ENCODE measurements at regions not wholly inside any gene's neighbourhood (a gene's known extent, or its start where the extent isn't known, plus 50 kb on each side); places are given as distances from the start of the nearest gene placed in this dataset.
"Not testable (repeated sequence)": the region's sequence is repeated elsewhere in the genome, so short reads cannot be mapped to it uniquely, and the experiment has no call there.

DNA sequence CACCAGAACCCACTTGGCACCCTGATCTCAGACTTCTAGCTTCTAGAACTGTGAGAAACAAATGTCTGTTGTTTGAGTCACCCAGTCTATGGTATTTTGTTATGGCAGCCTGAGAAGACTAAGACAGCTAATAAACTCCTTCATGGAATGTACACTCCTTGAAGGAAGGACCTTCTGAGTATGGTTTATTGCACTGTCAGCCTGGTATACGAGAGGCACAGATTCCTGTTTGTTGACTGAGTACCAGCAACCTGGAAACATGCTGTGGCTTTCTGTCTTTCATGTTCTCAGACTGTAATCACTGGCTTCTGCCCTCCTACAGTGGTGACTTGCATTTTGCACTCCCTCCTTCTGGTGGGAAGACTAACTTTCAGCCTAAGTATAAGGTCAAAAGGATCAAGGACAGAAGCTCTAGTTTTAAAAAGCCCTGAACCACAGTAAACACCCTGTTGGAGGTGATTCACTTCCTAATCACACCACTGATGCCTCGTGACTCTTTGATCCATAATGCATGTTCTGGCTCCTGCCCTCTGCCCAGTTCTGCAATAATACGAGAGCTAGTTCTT lies 319.0 kb upstream of the NPSR1 start:
- H3K27ac Mint-ChIP-seq = no peak overlapping the region
- no peaks in the 10 kb centered on the region for H3K36me3 Mint-ChIP-seq
- H3K4me3 Mint-ChIP-seq = no peak overlapping the region
- peaks cover 12% of the 10 kb centered on the region for H3K9me3 Mint-ChIP-seq
- no peaks in the 10 kb centered on the region for H3K4me1 Mint-ChIP-seq
- H3K27me3 Mint-ChIP-seq = no peaks in the 10 kb centered on the region

DNA sequence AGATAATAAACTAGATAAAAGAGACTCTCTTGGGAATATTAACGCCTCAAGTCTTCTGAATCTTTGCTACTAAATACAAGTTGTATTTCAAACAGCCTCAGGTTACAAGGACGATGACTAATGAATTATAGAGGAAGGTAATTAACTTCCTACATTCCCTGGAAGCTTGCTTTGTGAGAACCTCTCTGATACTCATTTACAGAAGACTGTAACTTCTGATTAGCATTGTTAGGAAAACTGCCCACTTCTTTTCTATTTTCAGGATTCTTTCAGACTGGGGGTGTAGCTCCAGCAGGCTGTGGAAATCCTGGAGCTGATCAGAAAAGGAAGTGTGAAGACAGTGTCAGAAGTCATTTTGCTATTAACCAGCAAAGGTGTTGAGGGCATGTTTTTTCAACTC lies 316.7 kb upstream of the NPSR1 start:
- no peaks in the 10 kb centered on the region for H3K4me1 Mint-ChIP-seq
- no peaks in the 10 kb centered on the region for H3K36me3 Mint-ChIP-seq
- no peak overlapping the region for H3K27ac Mint-ChIP-seq
- H3K9me3 Mint-ChIP-seq = peaks cover 6% of the 10 kb centered on the region
- no peaks in the 10 kb centered on the region for H3K27me3 Mint-ChIP-seq
- H3K4me3 Mint-ChIP-seq = no peak overlapping the region

DNA sequence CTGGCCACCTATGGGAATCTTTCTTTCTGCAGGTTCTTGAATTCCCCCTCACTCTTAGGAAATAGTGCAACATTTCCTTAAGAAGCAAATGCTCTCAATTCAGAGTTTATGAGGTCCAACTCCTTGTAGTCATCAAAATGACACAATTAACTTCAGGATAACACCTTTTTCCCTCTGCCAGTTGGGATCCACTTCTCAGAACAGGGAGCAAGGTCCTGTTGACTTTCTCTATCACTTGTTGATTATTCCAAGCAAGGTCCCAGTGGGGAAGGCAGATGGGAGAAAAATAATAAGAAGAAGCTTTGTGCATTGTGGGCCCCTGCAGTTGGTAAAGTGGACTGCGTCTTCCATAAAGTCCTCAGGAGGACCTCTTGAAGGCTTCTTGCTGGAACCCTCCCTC lies 315.6 kb upstream of the NPSR1 start:
- Mint-ChIP-seq H3K27ac (no peak overlapping the region), H3K4me1 (no peaks in the 10 kb centered on the region), H3K36me3 (no peaks in the 10 kb centered on the region), H3K9me3 (peaks cover 6% of the 10 kb centered on the region), H3K27me3 (no peaks in the 10 kb centered on the region), H3K4me3 (no peak overlapping the region)

DNA sequence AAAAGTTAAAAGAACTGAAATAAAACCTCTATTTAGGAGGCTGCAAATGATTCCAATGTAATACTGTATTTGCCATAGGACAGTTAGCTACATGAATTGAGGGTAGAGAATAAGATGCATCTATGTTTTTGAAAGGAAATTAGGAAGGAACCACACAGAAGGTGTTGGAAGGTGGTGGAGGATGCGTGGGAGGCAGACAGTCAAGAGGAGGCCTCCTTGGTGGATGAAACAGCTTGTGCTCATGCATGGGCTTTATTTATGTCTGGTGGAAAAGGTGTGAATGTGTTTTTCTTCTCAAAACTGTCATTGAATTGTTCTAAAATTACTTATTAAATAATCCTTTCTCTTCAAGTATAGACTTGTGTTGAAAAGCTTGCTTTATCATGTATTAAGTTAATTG lies 314.4 kb upstream of the NPSR1 start:
- Mint-ChIP-seq H3K9me3 (no peaks in the 10 kb centered on the region), H3K4me3 (no peak overlapping the region), H3K36me3 (no peaks in the 10 kb centered on the region), H3K27ac (no peak overlapping the region), H3K27me3 (no peaks in the 10 kb centered on the region), H3K4me1 (no peaks in the 10 kb centered on the region)

DNA sequence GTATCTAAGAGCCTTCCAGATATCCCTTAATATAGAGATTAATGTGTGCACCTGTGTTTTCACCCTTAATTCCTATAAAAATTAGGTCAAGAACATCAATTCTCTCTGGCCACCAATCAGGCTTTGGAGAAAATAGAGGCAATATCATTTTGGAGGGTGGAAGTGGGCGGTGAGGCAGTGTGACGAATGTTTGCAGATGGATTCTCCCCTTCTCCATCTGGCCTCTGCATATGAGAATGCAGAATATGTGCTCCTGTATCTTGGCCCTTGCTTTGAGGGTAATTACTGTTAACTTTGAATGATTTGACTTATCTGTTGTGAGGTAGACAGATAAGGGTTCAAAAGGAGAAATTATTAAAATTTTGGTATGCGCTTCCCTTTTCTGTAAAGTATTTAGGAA lies 304.0 kb upstream of the NPSR1 start:
- Mint-ChIP-seq H3K27me3 (no peaks in the 10 kb centered on the region), H3K4me1 (no peaks in the 10 kb centered on the region), H3K4me3 (no peak overlapping the region), H3K27ac (no peak overlapping the region), H3K36me3 (no peaks in the 10 kb centered on the region), H3K9me3 (no peaks in the 10 kb centered on the region)

DNA sequence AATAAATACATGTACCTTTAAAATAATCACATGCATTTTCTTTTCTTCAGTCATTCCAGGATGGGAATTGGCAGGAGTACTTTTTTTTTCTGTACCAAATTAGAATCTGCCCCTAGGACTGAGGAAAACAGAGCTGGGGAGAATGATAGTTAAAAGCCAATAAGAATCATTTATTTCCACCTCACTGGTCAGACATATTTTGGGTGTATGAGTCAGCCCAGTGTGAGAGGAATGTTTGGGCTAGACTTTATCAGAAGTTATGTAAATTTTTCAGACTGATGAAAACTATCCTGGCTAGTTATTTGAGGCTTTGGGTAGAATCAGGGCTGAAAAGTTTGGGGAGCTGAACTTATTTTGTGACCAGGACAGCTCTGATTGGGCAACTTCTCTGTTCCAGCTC lies 303.1 kb upstream of the NPSR1 start:
- Mint-ChIP-seq H3K4me1 (no peaks in the 10 kb centered on the region), H3K27ac (no peak overlapping the region), H3K9me3 (no peaks in the 10 kb centered on the region), H3K27me3 (no peaks in the 10 kb centered on the region), H3K4me3 (no peak overlapping the region), H3K36me3 (no peaks in the 10 kb centered on the region)

DNA sequence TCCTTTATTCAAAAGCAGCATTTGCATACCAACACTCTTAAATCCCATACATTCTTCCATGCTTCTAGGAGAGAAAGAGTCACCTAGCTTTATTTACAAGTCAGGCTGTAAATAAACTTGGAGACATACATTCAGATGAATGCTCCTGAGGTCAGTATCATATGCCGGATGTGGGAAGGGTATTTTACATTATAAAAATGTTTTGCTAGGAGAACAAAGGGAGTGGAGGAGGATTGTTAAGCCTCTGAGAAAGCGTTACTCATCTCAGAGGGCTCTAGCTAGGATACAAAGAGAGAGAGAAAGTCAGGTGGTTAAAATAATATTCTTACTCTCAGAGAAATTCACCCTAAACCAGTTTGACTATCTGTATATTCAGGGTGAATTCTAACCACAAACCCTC lies 300.9 kb upstream of the NPSR1 start:
- Mint-ChIP-seq H3K36me3 (no peaks in the 10 kb centered on the region), H3K4me3 (no peak overlapping the region), H3K9me3 (no peaks in the 10 kb centered on the region)

DNA sequence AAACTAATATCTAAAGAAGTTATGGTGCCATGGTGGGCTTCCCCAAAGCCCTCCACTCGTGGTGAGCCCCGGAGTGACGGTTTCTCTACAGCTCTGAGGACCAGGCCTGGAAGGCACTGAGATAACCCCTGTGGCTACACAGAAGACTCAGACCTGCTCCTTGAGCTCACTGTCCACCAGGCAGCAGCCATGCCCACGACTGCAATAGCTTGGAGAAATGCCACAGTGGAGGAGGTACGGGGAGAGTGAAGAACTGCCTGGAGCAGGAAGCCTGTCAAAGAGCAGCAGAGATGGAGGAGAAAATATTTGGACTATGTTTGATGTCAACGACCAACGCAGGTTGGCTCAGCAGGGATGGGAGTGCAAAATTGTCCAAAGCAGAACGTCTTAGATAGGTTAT lies 300.1 kb upstream of the NPSR1 start:
- Mint-ChIP-seq H3K9me3 (no peaks in the 10 kb centered on the region), H3K4me3 (no peak overlapping the region), H3K36me3 (no peaks in the 10 kb centered on the region), H3K27me3 (no peaks in the 10 kb centered on the region), H3K27ac (no peak overlapping the region), H3K4me1 (no peaks in the 10 kb centered on the region)

More for the DNA sequence above, 300.9 kb upstream of the NPSR1 start:
- no peak overlapping the region for H3K27ac Mint-ChIP-seq
- H3K27me3 Mint-ChIP-seq = no peaks in the 10 kb centered on the region
- no peaks in the 10 kb centered on the region for H3K4me1 Mint-ChIP-seq

- not testable (repeated sequence) for H3K9me3 Mint-ChIP-seq, H3K4me3 Mint-ChIP-seq, H3K4me1 Mint-ChIP-seq, H3K27ac Mint-ChIP-seq, H3K27me3 Mint-ChIP-seq, H3K36me3 Mint-ChIP-seq
Measured at GRCh38 chr7:34358578-34358977, 299.4 kb upstream of the NPSR1 start.

- no peak overlapping the region for H3K4me3 Mint-ChIP-seq
- H3K9me3 Mint-ChIP-seq = no peaks in the 10 kb centered on the region
- no peaks in the 10 kb centered on the region for H3K27me3 Mint-ChIP-seq
- no peak overlapping the region for H3K27ac Mint-ChIP-seq
- no peaks in the 10 kb centered on the region for H3K4me1 Mint-ChIP-seq
- H3K36me3 Mint-ChIP-seq = no peaks in the 10 kb centered on the region
Measured at GRCh38 chr7:34361663-34362250, 296.3 kb upstream of the NPSR1 start.

DNA sequence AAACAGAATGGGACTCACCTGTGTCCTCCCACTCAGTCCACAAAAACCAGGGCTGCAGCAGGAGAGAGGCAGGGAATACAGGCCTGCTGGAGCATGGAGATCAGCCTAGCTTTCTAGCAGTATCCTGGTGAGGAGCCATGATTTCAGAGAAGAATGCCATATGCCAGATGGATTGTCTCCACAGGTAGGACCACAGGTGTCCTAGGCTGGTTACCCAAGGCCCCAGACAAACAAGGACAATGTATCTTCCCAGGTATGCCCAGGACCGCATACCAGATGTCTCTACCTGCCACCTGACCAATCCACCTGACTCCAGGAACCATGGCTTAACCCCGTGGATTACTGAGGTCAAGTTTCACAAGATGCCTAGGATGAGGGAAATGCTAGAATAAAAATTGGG lies 295.4 kb upstream of the NPSR1 start:
- Mint-ChIP-seq H3K27me3 (no peaks in the 10 kb centered on the region), H3K36me3 (no peaks in the 10 kb centered on the region), H3K9me3 (no peaks in the 10 kb centered on the region), H3K27ac (no peak overlapping the region), H3K4me1 (no peaks in the 10 kb centered on the region), H3K4me3 (no peak overlapping the region)

DNA sequence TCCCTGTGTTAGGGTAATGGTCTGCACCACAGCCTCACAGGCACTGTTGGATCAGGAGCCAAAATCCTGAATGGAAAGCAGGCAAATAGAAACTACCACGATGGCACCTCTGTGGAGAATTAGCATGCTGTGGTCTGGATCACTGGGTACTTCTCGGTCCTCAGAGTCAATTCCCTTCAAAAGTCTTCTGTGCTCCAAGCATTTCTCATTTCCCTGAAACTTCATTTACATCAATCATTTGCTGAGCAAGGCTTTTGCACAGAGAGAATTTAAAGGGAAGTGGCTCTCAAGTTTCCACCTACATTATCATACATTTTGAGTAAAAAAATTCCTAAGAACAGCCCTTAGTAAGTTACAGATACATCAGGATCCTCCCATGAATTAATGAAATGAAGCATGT lies 293.9 kb upstream of the NPSR1 start:
- Mint-ChIP-seq H3K27me3 (no peaks in the 10 kb centered on the region), H3K36me3 (no peaks in the 10 kb centered on the region), H3K27ac (no peak overlapping the region)

DNA sequence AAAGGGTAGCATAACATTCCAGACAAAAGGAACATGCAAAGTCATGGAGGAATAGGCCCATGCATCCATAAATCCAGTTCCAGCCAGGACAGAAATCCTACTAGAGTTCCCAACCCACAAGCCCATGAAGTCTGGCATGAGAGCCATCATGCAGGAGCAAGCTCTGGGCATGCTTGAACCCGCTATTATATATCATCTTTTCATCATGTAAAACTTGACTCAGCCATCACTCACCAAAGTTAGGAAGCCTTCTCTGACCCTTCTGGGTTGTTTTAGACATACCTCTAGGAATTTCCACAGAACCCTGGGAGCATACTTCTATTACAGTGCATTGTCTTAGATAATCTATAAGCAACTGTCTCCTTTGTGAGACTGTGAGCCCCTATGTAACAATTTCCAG lies 293.0 kb upstream of the NPSR1 start:
- Mint-ChIP-seq H3K9me3 (peaks cover 9% of the 10 kb centered on the region), H3K27ac (no peak overlapping the region), H3K36me3 (no peaks in the 10 kb centered on the region), H3K4me3 (no peak overlapping the region), H3K27me3 (no peaks in the 10 kb centered on the region), H3K4me1 (no peaks in the 10 kb centered on the region)

More for the DNA sequence above, 293.9 kb upstream of the NPSR1 start:
- H3K4me3 Mint-ChIP-seq = no peak overlapping the region
- H3K4me1 Mint-ChIP-seq = no peaks in the 10 kb centered on the region
- no peaks in the 10 kb centered on the region for H3K9me3 Mint-ChIP-seq

DNA sequence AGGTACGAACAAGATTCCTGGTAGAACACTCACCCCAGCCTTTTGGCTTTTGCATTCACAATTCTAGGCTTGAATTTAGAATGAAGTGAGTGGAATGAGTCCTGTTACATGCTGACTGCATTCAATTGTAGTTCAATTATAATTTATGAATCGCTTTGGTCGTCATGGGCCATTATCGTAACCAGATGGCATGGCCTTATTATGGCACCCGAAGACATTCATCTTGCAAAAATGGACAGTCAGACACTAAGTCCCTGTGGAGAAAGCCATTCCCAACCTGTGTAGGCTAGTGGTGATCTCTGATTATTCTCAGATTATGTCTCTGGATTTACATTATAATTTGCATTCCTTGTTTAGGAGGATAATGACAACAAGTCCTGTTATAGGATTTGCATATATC lies 292.4 kb upstream of the NPSR1 start:
- Mint-ChIP-seq H3K27ac (no peak overlapping the region), H3K36me3 (no peaks in the 10 kb centered on the region), H3K4me1 (no peaks in the 10 kb centered on the region), H3K9me3 (peaks cover 10% of the 10 kb centered on the region), H3K27me3 (no peaks in the 10 kb centered on the region), H3K4me3 (no peak overlapping the region)

- no peaks in the 10 kb centered on the region for H3K4me1 Mint-ChIP-seq
- H3K27ac Mint-ChIP-seq = no peak overlapping the region
- no peaks in the 10 kb centered on the region for H3K27me3 Mint-ChIP-seq
- H3K9me3 Mint-ChIP-seq = peaks cover 10% of the 10 kb centered on the region
- H3K36me3 Mint-ChIP-seq = no peaks in the 10 kb centered on the region
- H3K4me3 Mint-ChIP-seq = no peak overlapping the region
Measured at GRCh38 chr7:34371922-34372321, 286.1 kb upstream of the NPSR1 start.

GRCh38 chr7:34373940-34374339 lies 284.1 kb upstream of the NPSR1 start:
- Mint-ChIP-seq H3K36me3 (no peaks in the 10 kb centered on the region), H3K27me3 (no peaks in the 10 kb centered on the region), H3K4me3 (no peak overlapping the region), H3K4me1 (no peaks in the 10 kb centered on the region), H3K27ac (no peak overlapping the region), H3K9me3 (peaks cover 10% of the 10 kb centered on the region)

All from activated naive CD4-positive, alpha-beta T cell treated with anti-CD3 and anti-CD28 coated beads, Interleukin-2, amount 50 U/mL, for 24 hours (primary cell).